Stimulated activated CD8-positive, alpha-beta memory T cell treated with anti-CD3 and anti-CD28 coated beads, Interleukin-12 subunit alpha, Interleukin-12 subunit beta, amount 100 ng/mL, for 4 hours (primary cell): ENCODE measurements at regions not wholly inside any gene's neighbourhood (a gene's known extent, or its start where the extent isn't known, plus 50 kb on each side); places are given as distances from the start of the nearest gene placed in this dataset.

Experiments
- DNase-seq: peaks from one replicate; pipeline ENCODE4 v3.0.0-alpha.2; 2020; ENCODE audit warnings: low read depth

DNA sequence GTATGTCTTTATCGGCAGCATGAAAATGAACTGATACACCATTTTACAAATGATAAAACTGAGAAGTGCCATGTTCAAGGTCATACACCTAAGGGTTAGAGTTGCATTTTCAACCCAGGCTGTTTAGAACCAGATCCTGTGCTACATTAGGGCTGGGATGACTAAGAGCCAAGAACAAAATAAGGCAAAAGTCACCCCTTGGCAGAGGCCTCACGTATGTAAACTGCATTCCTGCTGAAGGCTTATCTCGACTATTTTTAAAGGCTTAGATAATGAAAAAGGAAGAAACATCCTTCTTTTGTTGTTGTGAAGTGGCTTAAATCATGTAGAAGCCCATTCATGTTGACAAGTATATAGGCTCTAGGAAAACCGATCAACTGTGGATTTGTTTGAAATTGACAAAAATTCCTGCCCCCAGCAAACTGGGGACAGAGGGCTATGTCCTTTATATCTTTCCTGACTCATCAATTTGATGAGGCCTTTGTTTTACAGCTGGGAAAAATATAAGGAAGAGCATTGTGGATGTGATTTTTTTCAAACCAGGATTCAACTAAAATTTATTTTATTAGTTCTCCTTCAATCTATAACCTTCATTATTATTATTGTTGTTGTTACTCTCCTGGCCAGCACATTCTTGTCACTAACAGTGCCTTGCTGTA, 196.5 kb downstream of the SNX18 start:
- no peak for DNase-seq

DNA sequence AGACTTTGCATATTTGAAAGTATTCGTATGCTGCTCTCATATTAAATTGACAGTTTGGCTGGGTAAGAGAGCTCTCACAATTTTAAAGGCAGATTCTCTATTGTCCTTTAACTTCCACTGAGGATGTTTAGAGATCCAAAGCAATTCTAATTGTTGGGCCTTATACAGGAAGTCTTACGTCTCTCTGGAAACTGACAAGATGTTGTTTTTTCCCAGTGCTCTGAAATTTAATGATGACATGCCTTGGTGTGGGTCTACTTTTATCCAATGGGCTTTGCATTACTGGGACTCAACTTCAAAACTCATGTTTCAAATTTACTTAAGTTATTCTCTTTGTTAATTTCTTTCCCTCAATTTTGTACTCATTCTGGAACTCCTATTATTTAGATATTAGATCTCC, 191.5 kb downstream of the SNX18 start:
- DNase-seq = no peak

DNA sequence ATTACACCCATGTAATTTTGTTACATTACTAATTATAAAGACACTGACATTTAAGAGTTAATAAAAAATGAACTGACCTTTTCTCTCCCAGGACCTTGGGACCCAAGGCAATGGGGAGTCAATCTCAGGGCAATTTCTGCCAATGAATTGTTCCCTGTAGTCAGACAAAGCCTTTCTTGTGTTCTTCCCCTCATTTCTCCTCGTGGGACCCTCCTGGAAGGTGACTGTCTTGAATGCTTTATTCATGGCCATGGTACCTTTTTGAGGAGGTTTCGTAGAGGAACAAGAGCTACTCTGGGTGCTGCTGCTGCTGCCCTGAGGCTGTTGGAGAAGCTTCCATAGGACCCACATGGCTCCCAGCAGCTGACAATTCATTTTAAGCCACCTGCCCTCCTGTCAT, 190.3 kb downstream of the SNX18 start:
- DNase-seq = no peak

DNA sequence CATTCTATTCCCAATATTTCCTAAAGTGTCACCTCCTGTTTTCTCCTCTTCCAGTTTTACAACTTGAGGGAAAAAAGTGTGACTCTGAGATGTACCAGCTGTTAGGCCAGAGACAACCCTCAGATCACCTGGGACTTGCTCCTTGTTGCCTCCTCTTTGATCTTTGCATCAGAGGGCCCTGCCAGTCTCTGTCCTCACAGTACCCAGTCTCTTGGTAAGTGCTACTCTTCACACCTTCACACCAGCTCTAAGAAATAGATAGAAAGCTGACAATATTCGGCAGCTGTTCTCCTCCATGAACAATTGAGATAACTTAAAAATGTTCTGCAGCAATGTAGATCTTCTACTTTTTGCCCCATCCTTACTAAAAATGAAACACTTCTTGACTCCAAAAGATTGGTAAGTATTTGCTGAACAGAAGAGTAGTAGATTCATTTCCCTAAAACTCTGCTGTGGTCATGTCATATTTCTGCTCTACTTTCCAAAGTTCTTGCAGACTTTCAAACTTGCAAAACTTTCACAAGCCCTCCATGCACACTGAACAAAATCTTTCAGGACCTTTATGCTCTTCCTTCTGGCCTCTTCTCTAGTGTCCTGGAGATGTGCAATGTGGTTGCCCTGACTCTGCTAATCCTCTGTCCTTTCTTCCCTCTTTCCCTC, 188.6 kb downstream of the SNX18 start:
- DNase-seq = no peak

DNA sequence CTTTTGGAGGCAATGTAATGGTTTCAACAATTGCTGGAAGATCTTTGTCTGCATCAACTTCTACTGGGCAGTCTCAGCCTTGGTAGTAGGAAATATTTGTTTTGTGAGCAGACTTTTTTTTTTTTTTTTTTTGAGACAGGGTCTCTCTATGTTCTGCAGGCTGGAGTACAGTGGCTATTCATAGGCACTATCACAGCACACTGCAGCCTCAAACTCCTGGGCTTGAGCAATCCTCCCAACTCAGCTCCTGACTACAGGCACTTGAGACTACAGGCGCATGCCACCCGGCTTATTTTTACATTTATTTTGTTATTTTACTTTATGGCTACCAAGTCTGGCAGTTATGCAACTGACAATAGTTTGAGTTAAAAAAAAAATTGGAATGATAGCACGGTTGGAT, 187.3 kb downstream of the SNX18 start:
- DNase-seq = no peak

DNA sequence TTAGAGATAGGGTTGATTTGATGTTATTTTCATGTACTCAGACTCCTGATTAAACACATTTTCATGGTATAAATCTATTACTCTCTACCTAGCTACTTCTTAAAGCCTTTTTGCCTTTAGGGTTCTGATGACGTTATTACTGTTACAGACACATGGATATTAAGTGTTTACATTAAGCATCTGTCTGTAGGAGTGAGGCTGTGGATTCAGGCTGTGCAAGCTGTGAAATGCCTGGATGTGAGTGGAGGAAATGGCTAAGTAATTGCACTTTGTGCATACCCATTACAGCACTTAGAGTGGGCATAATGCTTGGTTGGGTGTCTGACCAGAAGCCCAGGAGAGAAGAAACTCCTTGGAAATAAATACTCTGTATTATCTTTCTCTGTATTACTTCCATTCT, 186.8 kb downstream of the SNX18 start:
- DNase-seq = no peak

DNA sequence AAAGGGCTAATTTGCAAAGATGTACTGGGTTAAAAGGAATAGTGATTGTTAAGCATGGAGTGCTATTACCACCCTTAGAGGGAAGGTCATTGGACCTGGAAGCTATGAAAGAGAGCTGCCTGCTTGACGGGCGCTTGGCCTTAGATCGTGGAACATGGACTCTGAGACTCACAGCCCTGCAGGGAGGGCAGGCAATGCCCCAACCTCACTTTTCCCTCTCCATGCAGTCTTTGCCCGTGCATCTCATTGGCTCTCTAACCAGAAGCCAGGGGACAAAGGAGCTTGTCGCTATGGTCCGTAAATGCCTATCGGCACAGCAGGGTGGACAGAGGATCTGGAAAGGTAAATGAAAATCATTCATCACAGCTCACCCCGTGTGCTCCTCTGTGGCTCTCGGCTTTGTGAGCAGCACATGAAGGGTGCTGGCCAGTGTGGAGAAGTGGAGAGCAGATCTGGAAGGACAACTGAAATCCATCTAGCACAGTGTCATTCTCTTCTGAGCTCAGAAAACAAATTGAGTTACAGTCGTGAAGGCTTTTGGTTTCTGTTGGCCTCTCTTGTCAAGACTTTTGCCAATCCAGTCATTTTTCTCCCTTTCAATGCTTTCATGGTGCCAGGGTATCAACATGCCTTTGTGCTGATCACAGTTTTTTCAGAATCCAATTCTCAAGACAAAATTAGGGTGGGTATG, 186.2 kb downstream of the SNX18 start:
- no peak for DNase-seq

DNA sequence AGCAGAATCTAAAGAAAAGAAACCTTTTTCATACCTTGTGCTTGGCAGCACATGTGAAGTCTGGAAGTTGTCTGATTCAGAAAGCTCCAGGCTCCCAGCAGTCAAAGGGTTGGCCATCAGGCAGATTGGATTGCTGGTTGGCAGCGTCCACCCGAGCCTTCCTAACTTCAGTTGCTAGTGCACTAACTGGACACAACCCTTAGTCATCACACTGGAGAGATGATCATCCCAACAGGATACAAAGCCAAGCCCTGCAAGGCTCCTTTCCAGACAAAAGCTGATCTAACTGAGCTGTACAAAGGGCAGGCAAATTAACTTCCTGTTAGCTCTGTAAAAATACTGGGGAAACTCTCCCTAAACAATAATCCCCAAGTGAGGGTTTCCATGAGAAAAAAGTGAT, 185.6 kb downstream of the SNX18 start:
- no peak for DNase-seq

DNA sequence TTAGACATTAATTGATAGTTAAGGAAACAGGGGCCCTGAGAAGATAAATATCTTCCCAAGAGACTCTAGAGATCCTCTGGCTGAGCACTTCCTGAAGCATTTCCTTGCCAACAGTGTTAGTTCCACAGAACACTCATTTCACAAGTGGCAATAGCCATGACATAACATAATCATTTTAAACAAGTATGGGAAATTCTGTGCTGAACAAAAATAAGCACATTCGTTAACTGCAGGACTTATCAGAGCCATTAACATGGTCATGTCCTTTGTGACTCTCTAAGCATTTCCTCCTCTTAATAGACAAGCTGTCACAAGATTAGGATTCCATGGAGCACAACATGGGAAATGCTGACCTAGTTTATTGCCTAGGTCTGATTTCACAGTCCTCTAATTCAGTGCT, 184.9 kb downstream of the SNX18 start:
- no peak for DNase-seq

DNA sequence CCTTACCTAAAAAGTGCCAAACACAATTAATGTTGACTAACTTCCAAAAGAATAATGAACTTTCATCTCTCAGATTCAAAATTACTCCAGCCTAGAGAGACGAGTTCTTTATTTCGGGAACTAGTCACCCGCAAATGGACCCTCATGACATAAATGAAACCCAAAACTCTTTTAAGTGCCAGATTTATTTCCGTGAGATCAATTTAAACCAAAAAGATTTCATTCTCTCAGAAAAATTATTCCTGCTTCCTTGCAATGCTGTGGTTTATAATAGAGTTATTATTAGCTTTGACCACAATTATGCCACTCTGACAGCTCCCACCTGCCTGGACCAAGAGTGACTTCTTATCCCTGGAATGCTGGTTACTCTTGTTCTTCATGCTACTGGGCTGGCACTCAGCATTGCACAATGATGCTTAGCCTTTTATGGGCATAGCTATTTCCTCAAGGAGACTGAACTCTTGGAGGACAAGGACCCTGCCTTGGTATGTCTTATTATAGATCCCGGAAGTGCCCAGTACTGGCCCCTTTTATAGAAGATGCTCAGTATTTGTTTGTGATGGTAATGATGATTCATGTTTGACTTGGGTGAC, 183.5 kb downstream of the SNX18 start:
- DNase-seq = no peak

DNA sequence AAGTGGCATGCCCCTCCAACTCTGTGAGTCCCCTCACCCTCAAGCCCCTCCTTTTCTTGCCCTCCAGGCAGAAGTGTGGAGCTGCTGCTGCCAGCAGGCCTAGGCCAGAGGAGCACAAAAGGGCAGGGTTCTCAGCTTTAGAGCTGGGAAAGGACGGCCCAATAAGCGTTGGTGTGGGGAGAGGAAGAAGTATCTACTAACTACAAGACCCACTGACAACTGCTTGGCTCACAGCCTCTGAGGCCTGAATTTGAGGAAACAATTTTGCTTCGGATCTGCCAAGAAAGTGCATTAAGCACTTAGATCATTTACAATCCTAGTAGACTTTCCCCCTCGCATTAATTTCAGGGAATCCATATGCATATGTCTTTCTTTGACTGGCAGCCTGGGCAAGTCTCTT, 179.4 kb downstream of the SNX18 start:
- DNase-seq = no peak

DNA sequence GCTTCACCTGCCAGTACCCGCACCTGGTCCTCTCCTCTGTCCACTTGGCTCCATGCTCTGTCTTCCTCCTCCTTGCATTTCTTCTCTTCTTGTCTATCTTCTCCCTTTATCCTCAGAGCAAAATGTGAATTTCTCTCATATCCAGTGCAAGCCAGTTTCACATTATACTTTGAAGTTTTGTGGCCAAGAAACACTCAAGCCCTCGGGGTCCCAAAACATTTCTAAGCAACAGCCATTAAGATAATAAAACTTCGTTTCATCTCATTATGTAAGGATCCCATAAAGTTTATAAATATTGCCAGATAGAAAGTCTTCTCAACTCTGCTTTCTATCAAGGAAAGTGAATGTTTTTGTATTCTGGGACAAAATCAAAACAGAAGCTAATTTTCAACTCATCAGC, 178.8 kb downstream of the SNX18 start:
- DNase-seq = no peak

DNA sequence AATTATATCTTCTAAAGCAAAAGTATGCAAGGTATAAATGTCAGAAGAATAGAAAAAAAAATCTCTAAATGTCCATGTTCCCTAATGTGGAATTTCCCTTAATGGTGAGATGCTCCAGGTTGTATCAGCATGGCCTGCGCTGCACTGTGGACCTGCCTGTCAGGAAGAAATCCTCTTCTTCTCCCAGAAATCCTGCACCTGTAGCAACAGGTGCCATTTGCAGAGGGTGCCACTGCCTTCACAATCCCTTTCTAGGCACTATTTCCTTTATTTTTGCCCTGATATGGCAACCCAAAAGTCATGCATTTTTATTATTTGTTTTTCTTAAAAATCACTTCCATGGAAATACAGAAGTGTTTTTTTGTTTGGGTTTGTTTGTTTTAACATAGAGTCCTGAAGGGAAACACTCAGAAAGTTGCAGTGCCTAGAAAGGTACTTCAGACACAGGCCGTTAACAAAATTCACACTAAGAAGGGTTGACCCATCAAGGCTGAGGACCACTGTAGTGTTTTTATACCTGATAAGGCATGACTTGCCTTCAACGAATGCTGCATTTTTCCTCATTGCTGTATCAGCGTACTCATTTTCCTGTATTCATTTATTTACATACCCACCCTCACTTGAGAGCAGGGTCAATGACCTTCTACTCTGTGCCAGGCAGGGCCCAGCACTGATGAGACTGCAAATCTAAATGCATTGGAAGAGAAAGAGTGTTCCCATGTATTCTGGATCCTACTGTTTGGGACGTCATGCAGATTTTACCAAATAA, 177.8 kb downstream of the SNX18 start:
- DNase-seq = no peak

DNA sequence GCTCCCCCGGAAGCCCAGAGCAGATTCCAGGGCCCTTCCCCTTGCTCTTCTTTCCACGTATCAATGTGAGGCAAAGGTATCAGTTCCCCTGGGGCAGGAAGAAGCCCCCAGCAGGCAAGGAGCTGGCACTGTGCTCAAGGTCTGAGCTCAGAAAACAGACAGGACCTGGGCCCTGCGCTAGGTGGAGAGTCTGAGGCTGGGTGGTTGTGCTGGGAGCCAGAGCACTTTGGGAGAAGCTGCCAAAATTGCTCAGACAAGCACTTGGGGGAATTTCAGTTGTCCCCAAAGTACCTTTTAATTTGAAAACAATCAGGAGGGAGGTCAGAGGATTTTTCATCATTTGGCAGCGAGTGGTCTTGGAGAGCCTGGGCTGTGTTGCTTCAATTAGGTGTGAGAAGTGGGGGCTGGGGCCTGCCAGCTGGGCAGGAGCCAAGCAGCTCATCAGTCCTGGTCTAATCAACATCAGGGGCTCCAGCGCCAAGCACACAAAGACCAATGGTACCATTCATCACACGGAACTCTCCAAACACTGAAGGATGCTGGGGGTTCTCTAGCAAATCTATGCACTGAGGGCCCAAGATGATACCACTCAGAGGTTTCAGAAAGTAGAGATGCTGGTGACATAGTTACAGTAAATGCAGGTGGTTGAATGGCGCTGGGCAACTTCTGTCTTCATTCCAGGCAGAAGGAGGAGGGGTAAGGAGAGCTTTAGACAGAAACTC, 176.5 kb downstream of the SNX18 start:
- DNase-seq = no peak

DNA sequence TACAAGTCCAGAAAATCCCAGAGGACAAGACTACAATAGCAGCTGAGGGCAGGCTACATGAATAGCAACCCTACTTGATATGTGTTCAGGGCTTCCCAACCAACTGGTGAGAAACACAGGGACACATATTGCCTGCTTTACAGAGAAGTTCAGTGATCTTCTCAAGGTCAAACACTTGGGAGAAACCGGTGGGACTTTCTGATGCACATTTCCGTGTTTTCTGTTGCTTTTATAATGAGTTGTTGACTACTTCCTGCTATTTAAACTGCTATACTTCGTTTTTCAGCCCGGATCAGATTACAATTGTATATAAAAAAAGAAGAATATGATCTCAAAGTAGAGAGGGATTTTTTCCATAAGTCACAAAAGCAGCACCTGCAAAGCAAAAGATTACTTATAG, 175.1 kb downstream of the SNX18 start:
- DNase-seq = no peak

DNA sequence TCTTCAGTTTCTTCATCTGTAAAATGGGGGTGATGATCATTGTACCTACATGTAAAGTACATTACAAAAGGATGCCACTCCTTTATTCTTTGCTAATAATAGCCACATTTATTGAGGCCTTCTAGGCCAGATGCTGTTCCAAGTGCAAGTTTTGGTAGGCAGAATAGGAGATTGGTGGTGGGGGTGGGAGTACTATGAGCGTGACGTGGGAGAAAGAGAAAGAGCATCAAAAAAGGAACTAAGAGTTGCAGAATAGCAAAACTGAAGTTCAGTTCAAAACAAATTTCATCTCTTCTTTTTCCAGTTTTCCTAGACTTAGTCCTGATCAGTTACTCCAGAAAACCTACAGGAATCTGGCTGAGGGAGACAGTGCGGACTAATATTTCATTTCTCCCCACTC, 174.1 kb downstream of the SNX18 start:
- DNase-seq = no peak

DNA sequence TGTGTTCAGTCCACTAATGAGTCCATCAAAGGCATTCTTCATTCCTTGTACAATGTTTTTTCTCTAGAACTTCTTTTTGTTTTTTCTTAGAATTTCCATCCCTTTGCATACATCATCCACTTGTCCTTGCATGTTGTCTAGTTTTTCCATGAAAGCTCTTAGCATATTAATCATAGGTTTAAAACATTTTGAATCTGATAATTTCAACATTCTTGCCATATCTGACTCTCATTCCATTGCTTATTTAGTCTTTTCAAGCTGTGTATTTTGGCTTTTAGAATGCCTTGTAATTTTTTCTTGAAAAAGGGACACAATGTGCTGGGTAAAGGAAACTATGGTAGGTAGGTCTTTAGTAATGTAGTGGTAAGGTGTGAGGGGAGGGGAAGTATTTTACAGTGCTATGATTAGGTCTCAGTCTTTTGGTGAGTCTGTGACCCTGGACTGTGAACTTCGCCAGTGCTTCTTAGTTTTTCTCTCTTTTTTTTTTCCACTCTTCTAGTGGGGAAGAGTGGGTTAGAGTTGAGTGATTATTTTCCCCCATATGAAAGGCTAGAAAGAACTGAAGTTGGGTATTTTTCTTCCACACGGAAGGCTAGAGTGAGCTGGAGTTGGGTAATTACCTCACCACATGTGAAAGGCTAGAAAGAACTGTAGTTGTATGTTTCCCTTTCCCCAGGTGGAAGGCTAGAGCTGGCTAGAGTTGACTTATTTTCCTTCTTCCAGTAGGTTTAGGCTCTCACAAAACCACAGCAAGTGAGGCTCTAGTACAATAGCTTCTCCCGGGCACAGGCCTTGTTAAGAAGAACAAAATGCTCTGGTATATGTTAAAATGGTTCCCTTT, 172.1 kb downstream of the SNX18 start:
- no peak for DNase-seq

DNA sequence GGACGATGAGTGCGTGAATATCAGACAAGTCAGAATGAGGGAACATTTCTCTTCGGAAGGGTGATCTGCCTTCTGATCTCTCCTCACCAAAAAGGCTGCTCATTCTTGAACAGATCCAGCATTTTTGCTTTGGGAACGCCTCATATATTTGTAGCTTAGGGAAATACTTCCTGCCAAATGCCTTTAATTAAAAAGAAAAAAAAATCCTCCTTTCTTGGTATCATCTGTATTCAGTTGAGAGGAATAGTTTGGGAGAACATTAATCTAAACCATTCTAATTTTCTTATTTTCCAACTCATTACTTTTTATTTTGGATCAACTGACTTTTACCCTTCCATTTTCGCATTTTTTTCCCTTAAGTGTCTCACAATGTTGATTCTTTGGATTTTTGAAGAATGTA, 163.4 kb downstream of the SNX18 start:
- no peak for DNase-seq

DNA sequence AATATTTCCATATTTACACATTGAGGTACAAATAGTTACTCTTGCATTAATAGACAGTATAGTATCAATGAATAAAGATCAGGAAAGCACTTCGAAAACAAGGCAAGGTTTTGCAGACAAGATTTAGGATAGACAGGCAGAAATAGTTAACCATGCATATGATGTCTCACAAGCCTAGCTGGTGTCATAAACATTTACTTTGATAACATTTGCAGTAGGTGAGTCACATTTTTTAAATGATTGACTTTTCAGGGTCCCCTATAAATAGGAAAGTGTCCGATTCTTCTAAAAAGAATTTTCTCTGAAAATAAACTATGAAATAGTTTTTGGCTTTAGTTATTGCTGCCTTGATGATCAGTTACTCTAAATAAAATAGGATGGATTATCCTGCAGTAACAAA, 162.1 kb downstream of the SNX18 start:
- no peak for DNase-seq

DNA sequence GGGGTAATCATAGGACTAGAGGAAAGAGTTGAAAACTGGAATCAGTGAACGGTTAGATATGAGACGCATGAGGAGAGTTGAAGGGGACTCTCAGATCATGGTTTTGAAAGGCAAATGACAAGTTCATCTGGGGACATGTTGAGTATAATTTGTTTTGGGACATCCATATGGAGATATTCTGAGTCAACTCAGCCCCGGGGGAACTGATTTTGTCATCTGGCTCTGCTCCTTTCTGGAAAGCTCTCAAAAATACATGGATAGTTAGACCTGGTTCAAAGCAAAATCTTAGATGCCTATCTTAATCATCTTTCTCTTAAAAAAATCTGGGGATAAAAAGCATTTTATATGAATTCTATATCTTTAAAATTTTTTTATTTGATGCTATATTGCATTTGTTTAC, 161.2 kb downstream of the SNX18 start:
- no peak for DNase-seq
